Retina (tissue), 1 donor: ENCODE measurements at regions not wholly inside any gene's neighbourhood (a gene's known extent, or its start where the extent isn't known, plus 50 kb on each side); places are given as distances from the start of the nearest gene placed in this dataset.
"Not testable (repeated sequence)": the region's sequence is repeated elsewhere in the genome, so short reads cannot be mapped to it uniquely, and the experiment has no call there.

Experiments
- DNase-seq: peaks from one replicate; pipeline ENCODE4 v3.0.0-alpha.2; 2016

DNA sequence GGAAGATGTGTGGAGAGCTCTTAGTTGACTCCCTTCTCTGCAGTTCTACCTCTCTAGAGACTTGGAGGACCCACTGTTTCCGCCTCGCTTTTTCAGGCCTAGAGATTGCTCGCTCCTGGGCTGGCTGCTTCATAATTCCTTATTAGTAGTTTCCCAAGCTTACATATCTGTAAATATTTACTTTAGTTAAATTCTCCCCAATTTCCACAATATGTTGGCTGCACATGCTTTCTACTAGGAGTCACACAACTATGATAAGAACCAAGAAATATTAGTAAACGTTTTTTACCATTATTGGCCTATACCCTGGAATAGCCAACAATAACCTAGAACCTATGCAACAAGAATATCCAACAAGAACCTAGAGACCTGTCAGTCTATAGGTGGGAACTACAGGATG is 129.0 kb upstream of the RUNX1 start:
- DNase-seq: no peak

DNA sequence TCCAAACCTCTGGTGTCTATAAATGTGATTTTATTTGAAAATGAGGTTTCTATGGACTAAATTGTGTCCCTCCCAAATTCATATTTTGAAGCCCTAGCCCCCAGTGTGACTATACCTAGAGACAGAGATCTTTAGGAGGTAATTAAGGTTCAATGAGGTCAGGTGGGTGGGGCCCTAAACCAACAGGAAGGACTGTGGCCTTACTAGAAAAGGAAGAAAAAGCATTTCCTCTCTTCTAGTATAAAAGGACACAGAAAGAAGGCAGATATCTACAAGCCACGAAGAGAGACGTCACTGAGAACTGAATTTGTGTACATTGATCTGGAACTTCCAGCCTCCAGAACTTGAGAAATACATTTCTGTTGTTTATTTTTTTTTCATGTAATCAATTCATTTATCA is 123.1 kb upstream of the RUNX1 start:
- no peak for DNase-seq

DNA sequence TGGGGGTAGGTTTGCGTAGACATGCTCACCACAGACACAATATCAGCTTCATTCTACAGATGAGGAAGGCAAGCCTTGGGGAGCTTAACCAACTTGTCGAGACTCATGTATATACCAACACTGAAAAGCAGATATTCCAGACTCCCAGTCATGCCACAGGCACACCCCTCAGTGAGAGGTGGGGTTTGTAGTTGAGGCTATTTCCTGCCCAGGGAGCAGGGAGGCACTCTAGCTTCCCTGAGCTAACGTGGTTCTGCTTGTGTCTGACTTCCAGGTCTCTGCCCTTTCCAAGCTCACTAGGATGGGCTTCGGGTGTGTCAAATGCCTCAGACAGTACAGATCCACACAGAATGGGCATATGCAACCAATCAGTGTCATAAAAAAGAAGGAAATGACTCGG is 122.3 kb upstream of the RUNX1 start:
- no peak for DNase-seq

DNA sequence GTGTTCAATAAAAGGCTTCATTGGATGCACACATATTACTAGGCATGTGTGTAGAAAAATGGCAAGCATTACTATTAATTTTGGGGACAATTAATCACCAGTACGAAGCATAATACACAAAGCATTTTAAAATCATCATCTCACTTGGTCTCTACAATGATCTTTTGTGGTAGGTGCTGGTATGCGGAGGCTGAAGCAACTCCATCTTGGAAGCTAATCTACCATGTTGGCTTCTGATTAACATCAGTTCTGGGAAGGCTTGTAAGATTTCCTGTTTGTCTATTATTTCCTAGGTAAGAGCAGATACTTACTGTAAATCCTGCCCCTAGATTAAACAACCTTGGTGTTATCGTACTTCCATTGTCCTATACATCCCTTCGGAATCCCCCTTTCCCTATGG is 121.7 kb upstream of the RUNX1 start:
- DNase-seq: no peak

DNA sequence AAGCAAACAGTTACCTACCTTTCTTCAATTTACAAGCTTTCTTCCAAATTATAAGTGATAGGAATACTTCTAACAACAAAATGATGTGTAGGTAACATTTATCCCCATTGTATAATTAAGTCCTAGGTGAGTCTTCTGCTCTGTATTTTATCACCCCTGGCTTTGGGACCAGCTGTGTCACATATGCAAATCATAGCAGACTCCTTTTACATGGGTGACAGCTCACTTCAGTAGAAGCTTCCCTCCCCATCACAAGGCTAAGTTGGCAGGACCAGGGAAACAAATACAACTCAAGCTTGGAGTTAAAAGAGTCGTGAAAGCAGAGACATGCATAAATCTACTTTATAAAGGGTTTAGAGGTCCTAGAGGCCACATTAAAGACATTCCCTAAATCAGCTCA is 121.1 kb upstream of the RUNX1 start:
- no peak for DNase-seq

DNA sequence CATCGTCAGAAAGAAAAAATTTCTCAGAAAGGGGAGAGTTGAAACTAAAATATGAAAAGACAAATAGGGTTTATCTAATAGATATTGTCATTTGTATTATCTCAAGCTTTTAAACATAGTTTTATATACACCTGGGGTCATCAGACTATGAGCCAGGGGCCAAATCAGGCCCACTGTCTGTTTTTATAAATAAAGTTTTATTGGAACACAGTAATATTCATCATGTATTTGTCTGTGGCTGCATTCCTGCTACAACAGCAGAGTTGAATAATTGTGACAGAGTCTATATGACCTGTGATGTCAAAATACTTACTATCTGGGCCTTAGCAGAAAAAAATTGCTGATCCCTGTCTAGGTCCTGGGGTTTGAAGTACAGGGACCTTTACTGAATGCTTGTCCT is 120.5 kb upstream of the RUNX1 start:
- DNase-seq: no peak

DNA sequence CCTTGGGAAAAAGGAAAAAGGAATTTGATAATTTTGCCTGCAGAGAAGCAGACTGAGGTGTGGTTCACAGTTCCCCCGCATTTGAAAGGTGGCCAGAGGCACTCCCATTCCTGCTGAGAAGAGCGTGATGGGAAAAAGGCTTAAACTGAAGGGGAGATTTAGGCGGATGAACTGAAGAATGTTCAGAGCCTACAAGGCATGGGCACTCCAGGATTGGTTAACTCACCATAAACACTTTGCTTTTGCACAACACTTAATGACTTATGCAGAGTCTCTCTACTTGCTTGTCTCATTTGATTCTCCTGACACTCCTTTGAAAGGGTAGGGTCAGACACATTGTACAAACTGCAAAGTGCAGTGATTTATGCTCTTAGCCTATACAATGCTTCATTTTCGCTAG is 119.6 kb upstream of the RUNX1 start:
- DNase-seq: no peak

DNA sequence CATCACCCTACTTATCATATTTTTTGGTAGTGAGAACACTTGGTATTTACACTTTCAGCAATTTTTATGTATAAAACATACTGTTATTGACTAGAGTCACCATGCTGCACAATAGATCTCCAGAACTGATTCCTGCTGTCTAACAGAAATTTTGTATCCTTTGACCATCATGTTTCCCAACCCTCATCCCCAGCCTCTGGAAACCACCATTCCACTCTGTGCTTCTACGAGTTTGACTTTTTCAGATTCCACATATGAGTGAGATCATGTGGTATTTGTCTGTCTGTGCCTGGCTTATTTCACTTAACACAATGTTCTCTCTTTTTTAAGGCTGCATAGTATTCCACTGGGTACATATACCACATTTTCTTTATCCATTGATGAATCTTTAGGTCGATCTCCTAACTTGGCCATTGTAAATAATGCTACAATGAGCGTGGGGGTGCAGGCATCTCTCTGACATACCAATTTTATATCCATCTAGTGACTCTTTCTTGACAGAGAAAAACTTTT is 115.9 kb upstream of the RUNX1 start:
- DNase-seq: no peak

DNA sequence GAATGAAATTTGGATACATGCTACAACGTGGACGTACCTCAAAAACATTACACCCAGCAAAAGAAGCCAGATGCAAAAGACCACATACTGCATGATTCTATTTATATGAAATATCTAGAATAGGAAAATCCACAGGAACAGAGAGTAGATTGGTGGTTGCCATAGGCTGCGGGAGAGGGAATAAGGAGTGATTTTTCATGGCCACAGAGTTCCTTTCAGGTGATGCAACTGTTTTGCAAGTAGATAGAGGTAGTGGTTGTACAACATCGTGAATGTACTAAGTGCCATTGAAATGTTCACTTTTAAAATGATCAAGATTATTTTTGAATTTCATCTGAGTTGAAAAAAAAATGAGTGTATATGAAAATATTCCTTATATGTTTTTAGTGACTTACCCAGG is 115.3 kb upstream of the RUNX1 start:
- no peak for DNase-seq

DNA sequence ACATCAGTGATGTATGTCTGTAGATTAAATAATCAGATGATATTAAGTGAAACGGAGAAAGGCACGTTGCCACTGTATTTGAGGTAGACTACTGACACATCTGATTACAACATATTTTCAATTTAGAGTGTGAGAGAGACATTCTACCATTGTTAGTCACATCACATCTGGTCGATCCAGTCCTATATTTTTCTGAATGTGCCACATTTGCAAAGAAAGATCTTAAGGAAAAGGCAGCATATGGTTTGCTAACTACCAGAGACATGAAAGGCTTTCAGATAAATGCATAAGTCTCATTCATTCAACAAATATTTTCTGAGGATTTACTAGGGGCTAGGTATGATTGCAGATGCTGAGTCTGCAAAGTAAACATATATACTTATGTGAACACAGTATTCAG is 114.3 kb upstream of the RUNX1 start:
- no peak for DNase-seq

DNA sequence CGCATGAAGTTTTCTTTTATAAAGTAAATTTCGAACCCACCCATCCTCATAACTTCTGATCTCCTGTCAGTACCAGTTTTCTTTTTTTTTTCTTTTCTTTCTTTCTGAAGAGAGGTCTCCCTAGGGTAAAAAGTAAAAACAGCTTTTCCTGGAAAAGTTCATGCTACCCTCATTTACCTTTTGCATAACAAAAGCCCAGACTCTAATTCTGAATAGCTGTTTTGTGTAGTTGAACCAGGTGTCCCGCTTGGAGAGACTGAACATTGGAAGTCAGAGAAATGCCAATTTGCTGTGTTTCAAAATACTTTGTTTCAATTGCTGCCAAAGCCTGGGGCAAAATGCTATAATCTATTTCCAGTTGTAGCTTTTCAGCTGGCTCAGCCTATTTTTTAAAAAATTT is 113.7 kb upstream of the RUNX1 start:
- DNase-seq: no peak

DNA sequence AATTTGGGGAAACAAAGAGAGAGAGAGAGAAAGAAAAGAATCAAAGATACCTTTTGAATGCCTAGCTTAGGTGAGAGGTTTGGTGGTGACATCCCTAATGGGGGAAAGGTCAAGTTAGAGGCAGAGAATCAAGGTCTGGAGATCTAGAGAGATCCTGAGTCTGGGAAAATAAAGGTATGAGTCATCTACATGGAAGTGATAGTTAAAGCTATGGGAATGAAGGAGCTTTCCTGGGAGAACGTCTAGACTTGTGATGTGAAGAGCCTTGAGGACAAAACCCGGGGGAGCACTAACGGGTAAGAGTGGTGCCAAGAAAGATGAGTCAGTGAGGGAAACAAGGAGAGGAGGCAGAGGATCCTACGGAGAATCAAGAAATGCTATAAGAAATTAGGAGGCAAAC is 110.8 kb upstream of the RUNX1 start:
- DNase-seq: no peak

DNA sequence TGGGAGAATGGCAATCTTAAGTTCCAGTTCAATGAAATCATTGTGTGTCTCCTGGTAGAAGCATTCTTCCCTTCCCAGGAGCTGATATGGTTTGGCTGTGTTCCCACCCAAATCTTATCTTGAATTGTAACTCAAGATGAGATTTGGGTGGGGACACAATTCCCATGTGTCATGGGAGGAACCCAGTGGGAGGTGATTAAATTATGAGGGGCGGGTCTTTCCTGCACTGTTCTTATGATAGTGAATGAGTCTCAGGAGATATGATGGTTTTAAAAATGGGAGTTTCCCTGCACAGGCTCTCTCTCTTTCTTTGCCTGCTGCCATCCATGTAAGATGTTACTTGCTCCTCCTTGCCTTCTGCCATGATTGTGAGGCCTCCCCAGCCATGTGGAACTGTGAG is 108.3 kb upstream of the RUNX1 start:
- not testable (repeated sequence) for DNase-seq

DNA sequence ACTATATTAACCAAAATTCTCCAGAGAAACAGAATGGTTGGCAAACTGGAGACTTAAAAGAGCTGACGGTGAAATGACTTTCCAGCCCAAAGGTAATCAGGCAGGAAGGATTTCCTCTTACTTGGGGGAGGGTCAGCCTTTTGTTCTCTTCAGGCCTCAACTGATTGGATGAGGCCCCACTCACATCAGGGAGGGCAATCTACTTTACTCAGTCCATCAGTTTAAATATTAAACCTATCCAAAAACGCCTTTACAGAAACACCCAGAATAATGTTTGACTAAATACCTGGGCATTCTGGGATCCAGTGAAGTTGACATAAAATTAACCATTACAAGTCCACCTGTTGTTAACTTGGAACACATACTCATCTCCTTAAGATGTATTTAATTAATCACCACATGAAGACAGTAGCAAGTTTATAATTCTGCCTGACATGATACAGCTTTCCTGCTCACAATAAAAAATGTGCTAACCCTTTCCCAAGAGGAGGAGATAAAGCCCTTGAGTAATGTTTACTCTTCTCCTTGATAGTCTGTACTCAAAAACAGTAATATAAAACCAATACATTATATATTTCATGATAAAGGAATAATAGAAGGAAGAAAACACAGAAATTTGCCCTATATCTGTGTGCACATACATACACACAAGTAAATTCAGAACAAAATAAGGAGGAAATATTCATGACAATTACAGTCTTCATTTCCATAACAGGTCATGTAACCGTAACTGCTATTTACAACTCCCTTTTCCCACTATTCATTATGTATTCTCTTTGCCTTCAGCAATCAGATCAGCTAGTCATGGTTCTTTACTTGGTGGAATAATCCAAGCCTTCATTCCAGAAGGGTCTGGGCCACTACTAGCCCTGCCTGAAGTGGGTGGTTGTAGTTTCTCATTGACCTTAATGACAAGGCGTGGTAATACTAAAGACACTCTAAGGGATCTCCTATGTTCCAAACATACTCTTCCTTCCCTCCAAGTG is 107.5 kb upstream of the RUNX1 start:
- DNase-seq: no peak

DNA sequence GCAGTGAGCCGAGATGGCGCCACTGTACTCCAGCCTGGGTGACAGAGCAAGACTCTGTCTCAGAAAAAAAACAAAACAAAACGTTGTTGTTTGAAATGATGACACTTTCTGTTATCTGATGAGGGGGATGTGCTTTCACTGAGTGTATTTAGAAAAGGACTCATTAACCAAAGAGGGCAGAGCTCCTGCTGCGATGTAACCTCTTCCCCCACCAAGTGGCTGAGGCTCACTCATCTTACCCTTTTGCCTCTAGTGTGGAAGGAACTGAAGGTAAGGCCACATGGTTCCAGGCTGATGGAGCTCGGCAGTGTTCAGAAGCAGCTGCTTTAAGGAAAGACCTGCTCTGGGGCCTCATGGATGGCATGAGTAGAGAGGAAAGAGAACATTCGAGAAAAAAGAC is 105.7 kb upstream of the RUNX1 start:
- DNase-seq: no peak

DNA sequence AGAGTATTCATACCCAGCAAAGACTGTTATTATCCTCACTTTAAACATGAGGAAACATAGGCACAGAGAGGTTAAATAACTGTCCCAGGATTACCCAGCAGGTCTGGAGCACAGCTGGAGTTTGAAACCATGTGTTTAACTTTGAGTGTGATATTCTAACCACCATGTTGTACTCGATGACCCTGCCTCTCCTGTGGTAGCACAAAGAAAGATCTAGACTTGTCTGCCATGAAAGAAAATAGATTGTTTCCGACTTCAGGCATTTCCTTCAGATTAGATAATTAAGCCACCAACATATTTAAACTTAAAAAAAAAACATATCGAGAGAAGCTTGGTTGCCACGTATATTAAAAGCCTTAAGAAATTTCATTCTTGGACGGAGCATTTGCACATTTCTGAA is 104.6 kb upstream of the RUNX1 start:
- no peak for DNase-seq

DNA sequence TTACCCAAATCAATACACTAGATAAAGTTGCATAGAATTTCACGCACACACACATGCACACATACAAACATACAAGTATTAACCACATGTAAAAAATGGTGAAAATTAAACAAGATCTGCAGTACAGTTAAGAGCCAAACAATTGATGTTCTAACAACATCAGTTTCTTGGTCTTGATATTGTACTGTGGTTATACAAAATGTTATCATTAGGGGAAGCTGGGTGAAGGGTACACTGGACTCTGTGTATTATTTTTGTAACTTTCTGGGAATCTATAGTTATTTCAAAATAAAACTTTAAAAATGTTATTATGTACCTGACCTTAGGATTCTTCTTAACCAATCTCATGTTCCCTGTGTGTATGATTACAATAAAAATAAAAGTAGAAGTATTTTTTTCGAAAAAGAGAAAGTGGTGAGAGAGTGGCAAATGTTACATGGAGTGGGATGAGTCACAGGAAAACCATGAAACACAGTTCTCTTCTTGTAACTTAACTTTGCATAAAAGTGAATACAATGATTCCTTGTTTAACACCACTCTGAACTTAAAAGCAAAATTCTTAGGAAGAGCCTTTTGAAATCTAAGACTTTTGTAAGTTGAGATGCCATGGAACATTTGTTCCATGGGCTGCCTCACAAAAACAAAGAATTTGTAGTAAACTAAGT is 101.6 kb upstream of the RUNX1 start:
- DNase-seq: no peak

DNA sequence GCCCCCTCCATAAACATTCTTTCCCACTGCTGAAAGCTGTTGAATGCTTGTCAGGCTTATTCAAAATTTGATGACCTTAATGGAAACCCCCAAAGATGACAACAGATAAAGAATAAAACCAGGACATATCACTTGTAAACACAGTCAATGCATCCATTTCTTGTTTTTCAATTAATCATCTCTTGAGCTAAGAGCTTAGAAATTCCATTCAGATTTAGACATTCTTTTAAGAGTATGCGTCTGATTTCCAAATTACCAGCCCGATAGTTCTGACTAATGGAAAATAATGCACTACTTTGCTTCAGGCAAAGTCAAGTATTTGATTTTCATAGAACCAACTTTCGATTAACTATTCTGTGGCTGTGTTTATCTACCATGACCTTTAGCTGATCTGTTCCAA is 100.6 kb upstream of the RUNX1 start:
- DNase-seq: no peak

DNA sequence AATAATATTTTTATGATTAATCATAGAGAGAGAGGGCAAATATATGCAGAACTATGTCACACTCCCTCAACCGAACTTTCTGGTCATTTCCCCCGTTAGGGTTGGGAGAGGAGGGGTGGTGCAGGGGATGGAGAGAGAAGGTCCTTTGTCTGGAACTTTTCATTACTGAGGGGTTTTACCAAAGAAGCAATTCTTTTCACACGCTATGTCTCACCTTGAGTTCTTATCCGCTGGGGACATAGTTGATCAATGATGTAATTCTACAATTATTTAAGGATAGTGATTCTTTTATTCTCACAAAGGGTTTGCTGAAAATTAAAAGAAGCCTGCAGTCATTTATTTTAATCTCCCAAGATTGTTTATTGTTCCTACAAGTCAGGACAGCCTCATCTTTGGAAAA is 98.3 kb upstream of the RUNX1 start:
- no peak for DNase-seq

DNA sequence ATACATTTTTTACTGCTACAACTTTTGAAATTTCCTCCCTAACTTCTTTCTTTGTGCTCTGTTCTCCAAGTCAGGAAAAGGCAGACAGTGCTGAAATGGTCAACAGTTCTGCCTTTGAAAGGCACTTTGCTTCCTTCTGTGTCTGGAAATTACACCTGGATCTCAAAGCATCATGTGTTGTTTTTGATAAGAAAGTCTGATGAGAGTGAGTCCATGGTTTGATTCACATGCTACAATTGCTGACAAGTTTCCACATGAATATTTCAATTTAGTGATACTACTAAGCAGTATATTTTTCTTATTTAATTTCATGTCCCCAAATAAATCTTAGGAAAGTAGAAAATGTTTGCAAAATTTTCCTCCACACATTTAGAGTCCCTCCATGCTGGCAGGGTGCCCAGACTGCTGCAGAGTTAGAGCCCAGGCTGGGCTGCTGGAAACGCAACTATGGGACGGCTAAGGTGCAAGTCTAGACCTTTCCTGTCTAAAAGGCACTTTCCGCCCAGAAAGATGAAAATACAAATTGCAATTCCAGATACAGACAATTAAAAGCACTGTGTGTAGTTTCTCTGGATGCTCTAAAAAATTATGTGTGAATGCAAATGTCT is 96.6 kb upstream of the RUNX1 start:
- no peak for DNase-seq

DNA sequence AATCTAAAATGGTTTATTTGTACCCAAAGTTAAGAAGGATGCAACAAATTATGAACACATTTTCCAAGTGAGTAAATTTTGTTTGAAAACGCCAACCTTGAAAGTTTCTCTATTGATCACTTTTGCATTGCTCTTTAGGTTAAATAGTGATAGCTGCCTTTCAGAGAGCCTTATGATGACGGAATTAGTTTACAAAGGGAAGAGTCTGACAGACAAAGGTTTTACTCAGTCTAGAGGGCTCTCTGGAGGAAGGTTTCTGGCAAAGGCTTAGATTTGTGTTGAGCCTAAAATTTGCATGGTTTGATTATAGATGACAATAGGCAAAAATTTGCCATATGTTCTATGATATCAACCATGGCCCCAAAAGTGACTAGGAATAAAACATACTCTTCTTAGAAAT is 95.9 kb upstream of the RUNX1 start:
- DNase-seq: no peak

DNA sequence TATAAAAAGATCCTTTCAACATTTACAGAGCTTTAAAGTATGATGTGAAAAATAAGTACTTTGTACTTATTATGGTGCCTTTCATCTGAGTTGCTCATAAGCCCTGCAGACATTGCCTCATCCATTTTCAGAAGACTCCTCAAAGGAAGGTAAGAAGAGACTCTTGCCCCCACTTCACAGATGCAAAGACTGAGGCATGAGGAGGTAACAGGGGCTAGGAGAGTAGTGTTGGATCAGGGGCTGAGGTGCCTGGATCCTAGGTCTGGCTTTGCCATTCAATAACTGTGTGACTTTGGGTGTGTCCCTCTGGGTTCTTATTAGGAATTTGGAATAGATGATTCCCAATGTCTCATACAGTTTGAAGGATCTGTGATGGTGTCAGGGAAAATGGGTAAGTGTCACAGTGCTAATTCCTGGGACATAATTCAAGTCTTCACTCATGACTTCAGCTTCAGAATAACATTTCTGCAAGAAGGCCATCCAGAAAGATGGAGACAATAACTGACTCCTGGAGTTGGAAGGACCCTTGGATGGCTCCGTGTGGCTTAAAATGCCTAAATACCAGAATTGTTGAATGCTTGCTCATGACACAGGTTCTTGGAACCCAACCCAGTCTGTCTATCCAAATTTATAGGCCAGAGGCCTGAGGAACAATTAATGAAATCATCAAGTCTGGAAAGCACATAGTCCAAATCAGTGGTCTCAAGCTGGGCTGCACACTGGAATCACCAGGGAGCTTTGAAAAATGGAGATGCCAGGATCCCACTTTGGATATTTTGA is 93.1 kb upstream of the RUNX1 start:
- no peak for DNase-seq

DNA sequence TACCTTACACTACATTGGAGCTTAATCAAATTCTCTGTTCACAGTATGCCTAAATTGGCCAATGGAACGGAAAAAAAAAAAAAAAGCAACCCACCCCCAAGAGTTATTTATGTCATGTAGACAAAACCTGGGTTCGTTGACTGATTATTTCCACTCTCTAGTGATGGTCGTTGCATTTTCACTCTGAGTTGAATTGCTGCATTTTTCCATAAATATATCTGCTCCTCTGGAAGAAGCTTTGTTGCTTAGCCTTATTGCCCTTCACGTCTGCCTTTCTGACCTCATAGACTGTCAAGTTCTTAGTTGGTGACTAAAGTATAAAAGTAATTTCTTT is 90.2 kb upstream of the RUNX1 start:
- no peak for DNase-seq
